LNCaP clone FGC (cell line): ENCODE measurements at regions not wholly inside any gene's neighbourhood (a gene's known extent, or its start where the extent isn't known, plus 50 kb on each side); places are given as distances from the start of the nearest gene placed in this dataset.

ENCODE experiments used
- DNase-seq: peaks from one replicate; pipeline ENCODE4 v3.0.0-alpha.2; 2011; ENCODE audit warnings: low read depth
- H3K4me3 ChIP-seq: 2 replicates; pipeline ENCODE4 v1.5.1; 2011; ENCODE audit warnings: mild to moderate bottlenecking, low read depth, low read length, control low read depth
- TF ChIP-seq, protein P1 (sequence below): IDR thresholded peaks from 2 replicates; pipeline ENCODE4 v1.5.1; 2012; ENCODE audit warnings: mild to moderate bottlenecking; ENCODE audit not compliant: control insufficient read depth, insufficient read depth; ENCODE audit errors: extremely low read depth

DNA sequence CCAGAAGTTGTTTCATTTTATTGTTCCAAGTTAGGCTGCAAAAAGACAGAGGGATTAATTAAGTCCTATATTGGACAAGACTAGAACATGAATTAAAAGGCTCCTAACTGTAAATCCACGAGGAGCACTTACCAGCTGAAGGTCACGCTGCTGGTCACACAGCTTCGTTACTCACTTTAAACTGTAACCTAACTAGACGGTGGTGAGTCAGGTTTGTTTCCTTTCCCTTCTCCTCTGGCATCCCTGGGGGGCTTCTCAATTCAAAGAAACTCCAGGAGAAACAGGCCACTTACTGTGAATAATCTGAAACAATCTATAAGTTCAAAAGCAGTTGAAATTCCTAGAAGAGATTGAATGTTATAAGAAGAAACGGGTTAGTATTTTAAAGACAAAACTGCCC, 331.4 kb downstream of the BCAT1 start:
- H3K4me3 ChIP-seq, result no peak overlapping the region
- DNase-seq, result no peak
- TF ChIP-seq, protein P1, sequence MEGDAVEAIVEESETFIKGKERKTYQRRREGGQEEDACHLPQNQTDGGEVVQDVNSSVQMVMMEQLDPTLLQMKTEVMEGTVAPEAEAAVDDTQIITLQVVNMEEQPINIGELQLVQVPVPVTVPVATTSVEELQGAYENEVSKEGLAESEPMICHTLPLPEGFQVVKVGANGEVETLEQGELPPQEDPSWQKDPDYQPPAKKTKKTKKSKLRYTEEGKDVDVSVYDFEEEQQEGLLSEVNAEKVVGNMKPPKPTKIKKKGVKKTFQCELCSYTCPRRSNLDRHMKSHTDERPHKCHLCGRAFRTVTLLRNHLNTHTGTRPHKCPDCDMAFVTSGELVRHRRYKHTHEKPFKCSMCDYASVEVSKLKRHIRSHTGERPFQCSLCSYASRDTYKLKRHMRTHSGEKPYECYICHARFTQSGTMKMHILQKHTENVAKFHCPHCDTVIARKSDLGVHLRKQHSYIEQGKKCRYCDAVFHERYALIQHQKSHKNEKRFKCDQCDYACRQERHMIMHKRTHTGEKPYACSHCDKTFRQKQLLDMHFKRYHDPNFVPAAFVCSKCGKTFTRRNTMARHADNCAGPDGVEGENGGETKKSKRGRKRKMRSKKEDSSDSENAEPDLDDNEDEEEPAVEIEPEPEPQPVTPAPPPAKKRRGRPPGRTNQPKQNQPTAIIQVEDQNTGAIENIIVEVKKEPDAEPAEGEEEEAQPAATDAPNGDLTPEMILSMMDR, result no peak

DNA sequence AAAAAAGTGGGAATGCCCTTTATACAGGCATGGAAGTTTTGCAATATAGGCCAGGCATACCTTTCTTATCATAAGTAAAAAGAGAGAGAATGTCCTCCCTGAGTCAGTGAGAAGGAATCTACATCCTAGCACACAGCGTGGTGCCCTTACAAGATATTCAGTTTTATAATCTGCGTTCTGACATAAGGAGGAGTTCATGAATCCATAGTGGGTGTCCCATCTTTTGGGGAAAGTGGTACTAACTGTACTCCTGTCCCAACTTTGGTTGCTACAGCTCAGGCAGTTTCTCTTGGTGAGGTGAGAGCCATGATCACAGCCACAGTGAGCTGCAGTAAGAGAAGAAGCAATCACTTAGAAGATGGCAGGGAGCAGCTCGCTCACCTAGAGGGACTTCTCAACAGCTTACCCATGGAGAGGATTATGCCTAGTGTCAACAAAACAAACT, 332.9 kb downstream of the BCAT1 start:
- no peak overlapping the region for H3K4me3 ChIP-seq
- no peak for DNase-seq
- TF ChIP-seq, protein P1, result no peak

DNA sequence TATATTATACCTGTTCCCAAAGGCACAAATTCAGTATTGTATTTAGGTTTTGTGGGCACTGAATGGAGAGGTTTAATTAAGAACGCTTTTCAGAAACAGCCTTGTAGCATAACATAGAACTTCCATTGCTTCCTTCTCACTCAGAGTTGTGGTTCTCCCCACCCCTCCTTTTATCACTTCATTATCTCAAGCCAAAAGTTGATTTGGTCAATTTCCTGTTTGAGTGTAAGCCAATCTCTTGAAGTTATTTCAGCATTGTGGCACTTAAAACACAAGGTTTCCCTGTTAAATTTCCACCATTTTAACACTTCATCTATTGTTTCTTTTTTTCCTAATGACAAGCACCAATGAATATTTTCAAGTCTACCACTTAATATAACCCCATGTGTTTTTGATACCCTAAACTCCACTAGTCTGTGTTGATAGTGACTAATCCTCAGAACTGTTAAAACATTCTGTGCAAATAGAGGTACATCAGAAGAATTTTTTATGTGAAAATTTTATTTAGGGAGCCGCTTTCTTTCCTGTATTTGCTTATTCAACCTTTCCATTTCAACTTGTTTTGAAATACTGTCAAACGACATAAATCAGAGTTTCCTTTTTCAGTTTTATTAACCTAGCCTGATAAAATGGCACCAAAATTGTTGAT, 340.1 kb downstream of the BCAT1 start:
- no peak overlapping the region for H3K4me3 ChIP-seq
- TF ChIP-seq, protein P1, result no peak
- no peak for DNase-seq

DNA sequence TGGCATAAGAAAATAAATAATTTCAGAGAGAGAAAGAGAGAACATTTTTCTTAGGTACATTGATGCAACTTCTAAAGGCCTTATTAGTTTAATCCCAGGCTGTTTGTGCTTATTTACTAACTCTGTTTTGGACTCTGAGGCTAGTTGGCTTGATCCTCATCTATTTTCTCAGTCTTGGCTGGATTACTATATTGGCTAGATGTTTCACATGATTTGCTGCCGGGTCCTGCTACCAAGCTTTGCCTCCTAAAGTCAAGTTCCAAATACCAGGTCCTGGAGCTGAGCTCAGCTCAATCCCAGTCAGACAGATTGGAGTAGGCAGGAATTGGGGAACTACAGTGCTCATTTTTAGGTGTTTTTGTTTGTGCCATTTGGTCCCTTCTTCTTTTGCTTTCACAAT, 340.8 kb downstream of the BCAT1 start:
- DNase-seq, result no peak
- no peak overlapping the region for H3K4me3 ChIP-seq
- TF ChIP-seq, protein P1, result no peak

DNA sequence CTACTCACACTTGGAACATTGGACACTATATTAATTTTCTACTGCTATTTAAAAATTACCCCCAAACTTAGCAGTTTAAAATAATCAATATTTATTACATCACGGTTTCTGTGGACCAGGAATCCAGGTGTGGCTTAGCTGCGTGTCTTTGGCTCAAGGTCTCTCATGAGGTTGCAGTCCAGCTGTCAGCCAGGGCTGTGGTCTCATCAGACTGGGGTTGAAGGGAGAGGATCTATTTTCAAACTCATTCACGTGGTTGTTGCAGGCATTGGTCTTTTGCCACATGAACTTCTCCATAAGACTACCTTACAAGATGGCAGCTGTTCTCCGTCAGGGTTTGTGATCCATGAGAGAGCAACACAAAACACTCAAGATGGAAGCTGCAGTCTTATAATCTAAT, 343.0 kb downstream of the BCAT1 start:
- H3K4me3 ChIP-seq, result no peak overlapping the region
- no peak for DNase-seq
- TF ChIP-seq, protein P1, result no peak

DNA sequence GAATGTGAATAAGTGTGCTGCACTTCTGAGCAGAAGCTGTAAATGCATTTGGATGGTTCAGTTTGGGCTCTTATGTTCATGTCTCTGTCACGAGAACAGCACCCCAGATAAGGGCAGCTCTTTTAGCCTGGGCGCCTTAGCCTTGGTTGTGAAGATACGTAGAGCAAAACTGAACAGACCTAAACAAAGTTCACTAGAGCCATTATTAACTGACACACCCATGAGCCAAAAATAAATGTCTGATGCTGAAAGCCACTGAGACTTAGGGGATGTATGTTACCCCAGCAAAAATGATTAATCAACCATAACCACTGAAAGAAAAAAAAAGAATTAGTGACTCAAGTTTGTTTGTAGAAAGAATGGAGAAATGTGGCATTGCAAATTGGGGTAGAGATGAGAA, 343.4 kb downstream of the BCAT1 start:
- no peak overlapping the region for H3K4me3 ChIP-seq
- no peak for DNase-seq
- TF ChIP-seq, protein P1, result no peak

DNA sequence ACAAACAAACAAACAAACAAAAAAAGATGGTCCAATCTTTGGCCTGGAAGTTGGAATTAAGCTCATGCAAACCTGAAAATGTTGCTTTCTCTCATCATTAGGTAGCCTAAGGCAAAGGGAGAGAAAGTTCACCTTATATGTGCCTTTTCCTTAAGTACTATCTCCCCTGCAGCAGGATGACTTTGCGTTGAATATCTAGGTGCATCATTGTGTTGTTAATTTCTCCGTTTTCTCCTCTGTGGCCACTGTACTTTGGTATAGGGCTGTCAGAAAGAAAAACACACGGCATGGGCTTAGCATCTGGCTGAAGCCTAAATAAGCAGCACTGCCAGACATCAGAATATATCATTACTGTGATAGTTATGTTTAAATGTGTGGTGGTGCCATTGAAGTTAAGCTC, 345.5 kb downstream of the BCAT1 start:
- no peak for DNase-seq
- TF ChIP-seq, protein P1, result no peak
- no peak overlapping the region for H3K4me3 ChIP-seq
